Activated CD8-positive, alpha-beta memory T cell treated with anti-CD3 and anti-CD28 coated beads, Interleukin-2, amount 10 ng/mL, durations not matched to agents 7 days and 5 days (primary cell): ENCODE measurements at regions not wholly inside any gene's neighbourhood (a gene's known extent, or its start where the extent isn't known, plus 50 kb on each side); places are given as distances from the start of the nearest gene placed in this dataset.

Experiments
- ATAC-seq: fragments of 150-1000 bp; cut with Tn5 transposase; one replicate; pipeline ENCODE4 v1.10.0; 2021; ENCODE audit warnings: moderate library complexity
- CTCF ChIA-PET: fragments of 350-600 bp; sonication (Branson Sonifier 250); formaldehyde crosslinking; loops from one replicate; lab custom pipeline; 2021; ENCODE audit warnings: antibody characterized with exemption; lab: Charles Lee
- DNase-seq: peaks from one replicate; pipeline ENCODE4 v3.0.0-alpha.2; 2020
- H3K27ac Mint-ChIP-seq: one replicate; pipeline ENCODE4 v1.8.0; 2021; ENCODE audit warnings: mild to moderate bottlenecking, mixed read lengths
- H3K27me3 Mint-ChIP-seq: one replicate; pipeline ENCODE4 v1.8.0; 2021; ENCODE audit warnings: mixed read lengths
- H3K36me3 Mint-ChIP-seq: one replicate; pipeline ENCODE4 v1.8.0; 2021; ENCODE audit warnings: mild to moderate bottlenecking, mixed read lengths
- H3K4me1 Mint-ChIP-seq: one replicate; pipeline ENCODE4 v1.8.0; 2021; ENCODE audit warnings: mixed read lengths
- H3K4me3 Mint-ChIP-seq: one replicate; pipeline ENCODE4 v1.8.0; 2021; ENCODE audit warnings: mild to moderate bottlenecking, moderate library complexity, mixed read lengths
- H3K9me3 Mint-ChIP-seq: one replicate; pipeline ENCODE4 v1.8.0; 2022; ENCODE audit warnings: low read depth, mixed read lengths

DNA sequence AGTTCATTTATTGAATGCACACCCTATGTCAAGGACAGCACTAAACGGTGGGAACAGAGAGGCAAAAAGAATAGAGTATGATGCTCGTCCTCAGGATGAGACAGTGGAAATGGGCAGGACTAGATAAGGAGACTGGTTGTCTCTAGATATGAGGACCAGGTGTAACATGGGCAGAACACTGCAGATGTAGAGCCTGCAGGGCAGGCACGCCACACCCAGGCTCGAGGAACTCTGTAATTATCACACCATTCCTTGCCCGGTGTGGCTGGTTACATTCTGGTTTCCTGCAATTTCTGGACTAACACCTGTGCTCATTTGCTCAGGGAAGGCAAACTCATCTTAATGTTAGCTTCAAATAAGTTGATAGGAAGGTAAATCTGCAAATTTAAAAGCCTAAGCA is 334.4 kb downstream of the DHX15 start:
- H3K27ac Mint-ChIP-seq = no peak overlapping the region
- no peak overlapping the region for H3K4me3 Mint-ChIP-seq
- DNase-seq (no peak), ATAC-seq (no peak)
- H3K36me3 Mint-ChIP-seq = no peaks in the 10 kb centered on the region
- no peaks in the 10 kb centered on the region for H3K27me3 Mint-ChIP-seq
- no peaks in the 10 kb centered on the region for H3K4me1 Mint-ChIP-seq
- CTCF ChIA-PET = no interaction called here
- no peaks in the 10 kb centered on the region for H3K9me3 Mint-ChIP-seq

GRCh38 chr4:24248674-24249630 is 335.4 kb downstream of the DHX15 start:
- DNase-seq (no peak), ATAC-seq (no peak)
- H3K4me1 Mint-ChIP-seq = no peaks in the 10 kb centered on the region
- H3K27me3 Mint-ChIP-seq = no peaks in the 10 kb centered on the region
- CTCF ChIA-PET = interaction anchor here (0.6 kb wide), 1 partner anchor 230 kb away, joined by 3 read pairs; no protein-coding TSS in a partner anchor
- no peak overlapping the region for H3K4me3 Mint-ChIP-seq
- no peaks in the 10 kb centered on the region for H3K9me3 Mint-ChIP-seq
- H3K36me3 Mint-ChIP-seq = no peaks in the 10 kb centered on the region
- no peak overlapping the region for H3K27ac Mint-ChIP-seq

- CTCF ChIA-PET = no interaction called here
- no peaks in the 10 kb centered on the region for H3K9me3 Mint-ChIP-seq
- ATAC-seq (no peak), DNase-seq (no peak)
- H3K4me3 Mint-ChIP-seq = no peak overlapping the region
- no peaks in the 10 kb centered on the region for H3K27me3 Mint-ChIP-seq
- no peaks in the 10 kb centered on the region for H3K36me3 Mint-ChIP-seq
- no peaks in the 10 kb centered on the region for H3K4me1 Mint-ChIP-seq
- no peak overlapping the region for H3K27ac Mint-ChIP-seq
Measured at GRCh38 chr4:24245491-24245820, 338.9 kb downstream of the DHX15 start.

DNA sequence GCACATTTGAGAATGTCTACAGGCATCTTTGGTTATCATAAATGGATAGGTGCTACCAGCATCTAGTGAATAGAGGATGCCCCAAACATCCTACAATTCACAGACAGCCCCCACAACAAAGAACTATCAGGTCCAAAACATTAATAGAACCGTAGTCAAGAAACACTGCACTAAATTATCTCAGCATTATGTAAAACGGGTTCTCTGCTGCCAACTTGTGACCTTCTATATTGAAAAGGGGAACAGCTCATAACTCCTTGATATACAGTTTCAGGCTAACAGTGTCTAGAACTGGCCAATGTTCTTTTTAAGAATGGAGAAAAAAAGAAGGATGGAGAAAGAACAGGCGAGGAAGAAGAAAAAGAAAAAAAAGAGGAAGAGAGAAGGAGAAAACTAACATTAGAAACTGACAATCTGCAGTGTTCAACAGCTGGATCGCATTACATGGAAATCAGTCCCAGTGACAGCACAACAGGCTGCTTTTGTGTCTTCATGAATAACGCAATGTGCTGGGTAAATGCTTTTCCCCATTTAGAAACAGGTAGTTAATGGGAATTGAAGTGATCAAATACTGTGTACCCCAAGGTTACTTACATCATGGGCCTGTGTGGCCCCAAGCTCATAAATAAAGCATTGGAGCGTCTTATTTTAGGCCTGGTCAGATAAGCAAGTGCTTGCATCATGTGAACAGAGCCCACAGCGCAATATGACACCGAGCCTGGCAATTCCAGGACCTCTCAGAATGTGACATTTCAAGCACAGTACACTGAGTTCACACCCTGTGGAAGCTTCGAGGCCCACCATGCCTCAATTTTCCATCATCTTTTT is 339.5 kb downstream of the DHX15 start:
- H3K36me3 Mint-ChIP-seq = no peaks in the 10 kb centered on the region
- no peaks in the 10 kb centered on the region for H3K9me3 Mint-ChIP-seq
- H3K27me3 Mint-ChIP-seq = no peaks in the 10 kb centered on the region
- DNase-seq = no peak
- no peak for ATAC-seq
- no peak overlapping the region for H3K27ac Mint-ChIP-seq
- CTCF ChIA-PET = no interaction called here
- H3K4me1 Mint-ChIP-seq = no peaks in the 10 kb centered on the region
- H3K4me3 Mint-ChIP-seq = no peak overlapping the region

DNA sequence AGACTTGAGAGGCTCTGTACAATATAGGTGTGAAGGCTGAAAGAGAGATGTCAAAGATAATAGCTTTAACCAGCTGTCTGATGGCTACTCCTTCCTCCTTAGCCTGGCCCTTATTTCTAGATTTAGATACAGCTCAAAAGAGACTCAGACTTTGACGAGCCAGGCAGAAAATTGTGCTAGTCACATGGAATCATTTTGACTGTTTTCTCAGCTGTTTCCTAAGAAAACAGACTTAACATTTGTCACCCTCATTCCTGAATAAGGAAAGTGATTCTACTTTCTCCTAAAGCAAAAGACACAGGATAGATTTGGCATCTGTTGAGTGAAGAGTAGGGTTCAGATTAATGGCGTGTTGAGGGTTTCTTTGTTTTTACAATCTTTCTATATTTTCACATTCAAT is 340.7 kb downstream of the DHX15 start:
- Mint-ChIP-seq H3K27me3 (no peaks in the 10 kb centered on the region), H3K27ac (no peak overlapping the region), H3K9me3 (no peaks in the 10 kb centered on the region), H3K4me3 (no peak overlapping the region), H3K36me3 (no peaks in the 10 kb centered on the region), H3K4me1 (no peaks in the 10 kb centered on the region)
- DNase-seq = no peak
- ATAC-seq = no peak
- CTCF ChIA-PET = no interaction called here

GRCh38 chr4:24241511-24241910 is 342.8 kb downstream of the DHX15 start:
- DNase-seq (no peak), ATAC-seq (no peak)
- no peaks in the 10 kb centered on the region for H3K36me3 Mint-ChIP-seq
- H3K27me3 Mint-ChIP-seq = no peaks in the 10 kb centered on the region
- no peak overlapping the region for H3K27ac Mint-ChIP-seq
- no peaks in the 10 kb centered on the region for H3K4me1 Mint-ChIP-seq
- no peaks in the 10 kb centered on the region for H3K9me3 Mint-ChIP-seq
- CTCF ChIA-PET = no interaction called here
- H3K4me3 Mint-ChIP-seq = no peak overlapping the region

GRCh38 chr4:24240655-24241054 is 343.7 kb downstream of the DHX15 start:
- Mint-ChIP-seq H3K4me3 (no peak overlapping the region), H3K27ac (no peak overlapping the region), H3K9me3 (no peaks in the 10 kb centered on the region), H3K27me3 (no peaks in the 10 kb centered on the region), H3K36me3 (no peaks in the 10 kb centered on the region), H3K4me1 (no peaks in the 10 kb centered on the region)
- CTCF ChIA-PET = no interaction called here
- no peak for ATAC-seq
- no peak for DNase-seq

GRCh38 chr4:24237709-24238108 is 346.6 kb downstream of the DHX15 start:
- no peaks in the 10 kb centered on the region for H3K36me3 Mint-ChIP-seq
- CTCF ChIA-PET = no interaction called here
- no peak overlapping the region for H3K4me3 Mint-ChIP-seq
- DNase-seq (no peak), ATAC-seq (no peak)
- H3K27ac Mint-ChIP-seq = no peak overlapping the region
- no peaks in the 10 kb centered on the region for H3K9me3 Mint-ChIP-seq
- no peaks in the 10 kb centered on the region for H3K27me3 Mint-ChIP-seq
- H3K4me1 Mint-ChIP-seq = no peaks in the 10 kb centered on the region

DNA sequence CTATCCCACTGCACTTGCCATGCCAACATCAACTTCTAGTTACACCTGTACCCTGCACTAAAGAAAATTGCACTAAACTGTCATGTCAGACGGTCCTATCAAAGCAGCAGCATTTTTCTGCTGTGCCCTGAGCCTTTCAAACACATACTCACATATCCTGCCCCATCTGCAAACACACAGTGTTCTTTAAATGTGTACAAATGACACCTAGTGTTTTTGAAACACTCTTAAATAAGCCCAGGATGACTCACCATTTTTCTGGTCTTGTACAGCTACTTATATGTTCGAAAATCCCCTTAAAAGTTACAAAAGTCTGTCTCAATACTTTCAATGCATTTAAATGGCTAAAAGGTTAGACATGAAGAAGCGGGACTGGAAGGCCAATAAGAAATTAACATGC is 346.7 kb upstream of the PPARGC1A start:
- Mint-ChIP-seq H3K4me1 (no peaks in the 10 kb centered on the region), H3K27ac (no peak overlapping the region), H3K9me3 (no peaks in the 10 kb centered on the region), H3K27me3 (no peaks in the 10 kb centered on the region), H3K36me3 (no peaks in the 10 kb centered on the region), H3K4me3 (no peak overlapping the region)
- CTCF ChIA-PET = no interaction called here
- ATAC-seq = no peak
- DNase-seq = no peak

- Mint-ChIP-seq H3K36me3 (no peaks in the 10 kb centered on the region), H3K27me3 (no peaks in the 10 kb centered on the region), H3K4me1 (no peaks in the 10 kb centered on the region), H3K4me3 (no peak overlapping the region), H3K27ac (no peak overlapping the region), H3K9me3 (no peaks in the 10 kb centered on the region)
- no peak for ATAC-seq
- CTCF ChIA-PET = no interaction called here
- DNase-seq = no peak
Measured at GRCh38 chr4:24236120-24236519, 346.3 kb upstream of the PPARGC1A start.

GRCh38 chr4:24235618-24236017 is 345.8 kb upstream of the PPARGC1A start:
- Mint-ChIP-seq H3K4me3 (no peak overlapping the region), H3K36me3 (no peaks in the 10 kb centered on the region), H3K27me3 (no peaks in the 10 kb centered on the region), H3K4me1 (no peaks in the 10 kb centered on the region), H3K9me3 (no peaks in the 10 kb centered on the region), H3K27ac (no peak overlapping the region)
- ATAC-seq = no peak
- CTCF ChIA-PET = no interaction called here
- no peak for DNase-seq

DNA sequence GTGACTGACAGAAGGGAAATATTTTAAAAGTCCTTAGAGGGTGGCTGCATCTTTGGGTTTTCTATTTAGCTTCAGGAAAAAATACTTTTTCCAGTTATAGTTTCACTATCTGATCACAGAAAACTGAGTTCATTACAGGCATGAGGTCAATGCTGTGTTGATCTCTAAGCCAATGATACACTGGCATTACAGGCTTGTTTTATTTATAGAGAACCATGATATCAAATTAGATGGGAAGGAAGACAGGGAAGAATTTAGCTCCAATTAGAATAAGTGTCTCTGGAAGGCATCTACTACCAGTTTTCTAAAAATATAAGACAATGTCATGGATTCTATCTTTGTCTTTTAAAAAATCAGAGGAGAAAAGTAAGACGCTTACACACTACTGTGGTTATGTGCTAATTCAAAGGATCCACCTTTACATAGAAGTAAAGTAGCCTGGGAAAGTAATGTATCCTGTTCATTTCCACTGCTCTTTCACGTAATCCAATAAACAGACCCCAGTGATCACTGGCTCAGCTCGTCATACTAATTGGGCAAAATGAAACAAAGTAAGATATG is 344.5 kb upstream of the PPARGC1A start:
- ATAC-seq = no peak
- no peak overlapping the region for H3K4me3 Mint-ChIP-seq
- H3K4me1 Mint-ChIP-seq = no peaks in the 10 kb centered on the region
- no peak overlapping the region for H3K27ac Mint-ChIP-seq
- CTCF ChIA-PET = no interaction called here
- no peaks in the 10 kb centered on the region for H3K27me3 Mint-ChIP-seq
- peaks cover 3% of the 10 kb centered on the region for H3K9me3 Mint-ChIP-seq
- no peaks in the 10 kb centered on the region for H3K36me3 Mint-ChIP-seq
- no peak for DNase-seq

- Mint-ChIP-seq H3K27ac (no peak overlapping the region), H3K4me3 (no peak overlapping the region), H3K4me1 (no peaks in the 10 kb centered on the region), H3K9me3 (peaks cover 3% of the 10 kb centered on the region), H3K27me3 (no peaks in the 10 kb centered on the region), H3K36me3 (no peaks in the 10 kb centered on the region)
- no peak for DNase-seq
- CTCF ChIA-PET = no interaction called here
- ATAC-seq = no peak
Measured at GRCh38 chr4:24230955-24231354, 341.1 kb upstream of the PPARGC1A start.

DNA sequence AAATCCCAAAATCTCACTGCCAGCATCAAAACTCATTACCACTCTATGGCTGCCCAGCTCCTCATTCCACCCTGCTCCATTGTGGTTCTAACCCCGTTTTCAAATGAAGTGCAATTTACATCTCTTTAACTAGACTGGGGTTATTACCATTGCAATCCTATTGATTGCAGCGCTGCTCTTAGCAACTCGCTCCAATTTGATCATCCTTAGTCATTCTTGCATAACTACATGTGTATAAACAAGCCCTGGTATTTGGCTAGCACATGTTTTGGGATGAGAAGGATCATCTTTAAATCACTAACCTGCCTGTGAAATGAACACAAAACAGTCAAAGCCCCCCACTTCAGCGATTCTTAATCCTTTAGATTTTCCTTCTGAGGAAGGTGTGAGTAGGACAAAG is 340.1 kb upstream of the PPARGC1A start:
- no peak overlapping the region for H3K4me3 Mint-ChIP-seq
- H3K27me3 Mint-ChIP-seq = no peaks in the 10 kb centered on the region
- no peaks in the 10 kb centered on the region for H3K36me3 Mint-ChIP-seq
- H3K9me3 Mint-ChIP-seq = peaks cover 3% of the 10 kb centered on the region
- H3K4me1 Mint-ChIP-seq = no peaks in the 10 kb centered on the region
- no peak overlapping the region for H3K27ac Mint-ChIP-seq
- DNase-seq (no peak), ATAC-seq (no peak)
- CTCF ChIA-PET = no interaction called here
